ENCODE measurements at regions not wholly inside any gene's neighbourhood (a gene's known extent, or its start where the extent isn't known, plus 50 kb on each side); places are given as distances from the start of the nearest gene placed in this dataset.

DNA sequence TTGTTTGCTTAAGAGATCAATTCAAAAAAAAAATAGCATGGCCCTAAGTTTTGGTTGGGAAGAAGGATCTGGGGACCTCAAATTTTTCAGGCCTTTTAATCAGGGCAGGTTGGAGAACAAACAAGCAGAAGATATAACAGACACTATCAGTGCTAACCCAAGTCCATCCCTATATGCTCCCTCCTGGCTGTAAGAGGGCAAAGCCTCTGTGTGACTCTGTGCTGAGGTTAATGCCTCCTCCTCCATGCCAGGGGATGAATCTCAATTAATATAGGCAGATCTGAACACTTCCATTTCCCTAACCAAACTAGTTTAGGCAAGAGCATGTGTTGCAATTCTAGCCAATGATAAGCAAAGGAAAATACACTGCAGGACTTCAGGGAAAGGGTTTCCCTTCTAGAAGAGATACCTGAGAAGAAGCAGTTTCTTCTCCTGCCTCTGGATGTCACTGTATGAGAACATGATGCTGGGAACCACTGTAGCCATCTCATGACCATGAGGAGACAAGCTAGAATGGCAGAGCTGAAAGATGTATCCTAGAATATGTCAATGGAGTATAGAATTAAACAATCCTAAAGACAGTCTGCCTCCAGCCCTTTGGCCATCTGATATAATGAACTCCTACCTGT, 76.0 kb downstream of the CHD9NB start:
- Mint-ChIP-seq H3K4me1 (ENCODE audit: low read depth) (no peaks in the 10 kb centered on the region), H3K27me3 (ENCODE audit: low read depth) (no peaks in the 10 kb centered on the region), H3K9me3 (no peaks in the 10 kb centered on the region), H3K36me3 (ENCODE audit: low read depth) (no peaks in the 10 kb centered on the region), H3K4me3 (no peak overlapping the region), H3K27ac (no peak overlapping the region)
- no peak for DNase-seq (ENCODE audit: low spot score)

DNA sequence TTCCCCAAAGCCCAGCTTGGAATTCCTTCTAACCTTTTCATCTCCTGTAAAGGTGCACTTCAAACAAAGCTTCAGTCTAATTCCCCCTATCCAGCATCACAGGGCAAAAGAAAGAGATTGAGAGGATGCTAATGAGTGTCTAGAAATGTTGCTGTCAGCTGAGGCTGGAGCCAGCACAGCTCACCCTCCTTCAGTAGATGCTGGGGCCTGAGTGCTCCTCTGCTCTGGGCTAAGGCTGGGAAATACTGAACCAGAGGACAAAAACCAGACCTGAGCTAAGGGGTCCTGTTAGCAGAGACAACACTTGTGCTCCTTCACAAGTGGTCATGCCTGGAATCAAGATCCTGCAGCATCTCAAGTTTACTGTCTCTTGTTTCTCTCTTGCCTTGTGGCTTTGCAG, 85.0 kb downstream of the CHD9NB start:
- H3K27me3 Mint-ChIP-seq (ENCODE audit: low read depth) = no peaks in the 10 kb centered on the region
- no peaks in the 10 kb centered on the region for H3K9me3 Mint-ChIP-seq
- no peak for DNase-seq (ENCODE audit: low spot score)
- H3K4me1 Mint-ChIP-seq (ENCODE audit: low read depth) = no peaks in the 10 kb centered on the region
- no peak overlapping the region for H3K4me3 Mint-ChIP-seq
- H3K36me3 Mint-ChIP-seq (ENCODE audit: low read depth) = no peaks in the 10 kb centered on the region
- H3K27ac Mint-ChIP-seq = no peak overlapping the region

DNA sequence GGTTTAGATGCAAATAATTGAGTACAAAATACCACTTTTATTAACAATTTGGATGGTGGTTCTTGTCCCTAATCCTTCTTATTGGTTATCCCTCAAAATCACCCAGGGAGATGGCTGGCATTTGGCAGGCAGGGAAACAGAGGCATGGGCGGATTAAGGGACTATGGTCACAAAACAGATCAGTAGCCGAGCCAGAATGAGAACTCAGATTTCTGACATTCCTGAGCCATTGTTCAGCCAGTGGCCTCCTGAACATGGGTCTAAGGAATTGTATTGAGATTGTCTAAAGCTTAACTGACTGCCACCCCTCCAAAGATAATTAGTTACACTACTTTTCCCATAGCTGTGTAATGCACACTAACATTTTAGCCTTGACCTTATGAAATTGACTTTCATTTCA, 88.4 kb downstream of the CHD9NB start:
- Mint-ChIP-seq H3K27me3 (ENCODE audit: low read depth) (no peaks in the 10 kb centered on the region), H3K27ac (no peak overlapping the region), H3K36me3 (ENCODE audit: low read depth) (no peaks in the 10 kb centered on the region), H3K9me3 (no peaks in the 10 kb centered on the region), H3K4me1 (ENCODE audit: low read depth) (no peaks in the 10 kb centered on the region), H3K4me3 (no peak overlapping the region)
- no peak for DNase-seq (ENCODE audit: low spot score)

DNA sequence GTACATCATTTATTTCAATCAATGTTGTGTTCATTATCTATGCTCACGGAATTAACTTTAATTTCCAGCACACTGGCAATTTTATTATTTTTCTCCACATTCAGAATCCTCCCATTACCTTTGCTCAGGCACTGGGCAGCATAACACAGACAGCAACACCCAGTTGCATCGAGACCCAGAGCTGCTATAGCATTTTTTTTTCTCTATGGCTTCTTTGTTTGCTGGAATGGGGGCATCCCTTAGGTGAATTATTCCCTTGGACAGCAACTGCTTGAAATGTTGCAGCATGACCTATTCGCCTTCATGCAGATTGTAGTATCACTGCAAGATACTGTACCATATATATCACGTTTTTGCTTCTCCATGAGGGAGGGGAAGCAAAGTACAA, 88.8 kb downstream of the CHD9NB start:
- no peak overlapping the region for H3K27ac Mint-ChIP-seq
- no peaks in the 10 kb centered on the region for H3K36me3 Mint-ChIP-seq (ENCODE audit: low read depth)
- no peak overlapping the region for H3K4me3 Mint-ChIP-seq
- H3K27me3 Mint-ChIP-seq (ENCODE audit: low read depth) = no peaks in the 10 kb centered on the region
- H3K9me3 Mint-ChIP-seq = no peaks in the 10 kb centered on the region
- DNase-seq (ENCODE audit: low spot score) = no peak
- H3K4me1 Mint-ChIP-seq (ENCODE audit: low read depth) = no peaks in the 10 kb centered on the region

DNA sequence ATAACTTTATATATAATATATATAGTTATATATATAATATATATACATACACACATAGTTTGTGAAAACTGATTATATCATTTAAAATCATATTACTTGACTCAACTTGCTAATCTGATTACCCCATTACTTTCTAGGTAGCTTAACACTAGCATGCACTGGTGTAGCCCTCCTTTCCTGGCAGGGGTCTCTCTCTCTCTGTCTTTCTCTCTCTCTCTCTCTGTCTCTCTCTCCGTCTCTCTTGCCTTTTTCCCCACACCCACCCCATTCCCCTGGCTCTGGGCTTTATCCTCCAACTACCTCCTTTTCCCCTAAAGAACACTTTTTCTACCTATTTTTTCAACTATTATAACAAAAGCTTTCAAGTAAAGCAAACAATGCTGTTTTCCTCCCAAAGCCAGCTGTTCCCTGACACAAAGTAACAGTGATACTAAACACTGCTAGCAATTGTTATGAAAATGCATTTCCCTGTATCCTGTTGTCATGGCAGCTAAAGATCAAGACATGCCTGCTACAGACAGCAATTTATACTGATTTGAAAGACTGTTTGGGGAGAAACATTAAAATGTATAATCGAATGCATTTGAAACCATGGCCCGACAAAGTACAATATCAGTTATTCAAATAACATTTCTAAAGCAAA, 89.4 kb downstream of the CHD9NB start:
- Mint-ChIP-seq H3K4me1 (ENCODE audit: low read depth) (no peaks in the 10 kb centered on the region), H3K27ac (no peak overlapping the region), H3K4me3 (no peak overlapping the region), H3K36me3 (ENCODE audit: low read depth) (no peaks in the 10 kb centered on the region), H3K9me3 (no peaks in the 10 kb centered on the region), H3K27me3 (ENCODE audit: low read depth) (no peaks in the 10 kb centered on the region)
- DNase-seq (ENCODE audit: low spot score) = no peak

DNA sequence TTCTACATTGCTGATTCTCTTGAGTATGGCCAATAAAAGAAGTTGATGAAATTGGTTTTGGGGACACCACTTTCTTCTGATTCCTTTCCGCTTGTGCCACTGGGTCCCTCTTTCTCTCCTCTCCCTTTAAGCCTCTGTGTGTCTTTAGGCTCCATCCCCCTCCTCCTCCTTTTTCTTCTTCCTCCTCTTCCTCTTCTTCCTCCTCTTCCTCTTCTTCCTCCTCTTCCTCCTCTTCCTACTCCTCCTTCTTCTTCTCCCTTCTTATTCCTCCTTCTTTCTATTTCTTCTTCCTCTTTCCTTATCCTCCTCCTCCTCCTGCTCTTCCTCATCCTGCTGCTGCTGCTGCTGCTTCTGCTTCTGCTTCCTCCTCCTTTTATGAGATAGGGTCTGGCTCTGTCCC, 93.7 kb downstream of the CHD9NB start:
- Mint-ChIP-seq H3K4me3 (no peak overlapping the region), H3K9me3 (no peaks in the 10 kb centered on the region), H3K36me3 (ENCODE audit: low read depth) (no peaks in the 10 kb centered on the region), H3K4me1 (ENCODE audit: low read depth) (no peaks in the 10 kb centered on the region), H3K27ac (no peak overlapping the region), H3K27me3 (ENCODE audit: low read depth) (no peaks in the 10 kb centered on the region)
- no peak for DNase-seq (ENCODE audit: low spot score)

DNA sequence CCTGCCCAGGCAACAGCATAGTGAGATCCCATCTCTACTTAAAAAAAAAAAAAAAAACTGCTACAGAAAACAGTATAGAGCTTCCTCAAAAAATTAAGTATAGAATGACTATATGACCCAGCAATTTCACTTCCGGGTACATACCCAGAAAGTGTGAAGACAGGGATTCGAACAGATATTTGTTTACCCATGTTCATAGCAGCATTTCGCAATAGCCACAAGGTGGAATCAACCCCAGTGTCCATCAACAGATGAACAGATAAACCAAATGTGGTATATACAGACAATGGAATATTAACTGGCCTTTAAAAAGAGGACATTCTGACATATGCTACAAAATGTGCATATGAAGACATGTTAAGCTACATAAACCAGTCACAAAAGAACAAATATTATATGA, 95.5 kb downstream of the CHD9NB start:
- no peak overlapping the region for H3K27ac Mint-ChIP-seq
- H3K27me3 Mint-ChIP-seq (ENCODE audit: low read depth) = no peaks in the 10 kb centered on the region
- H3K9me3 Mint-ChIP-seq = no peaks in the 10 kb centered on the region
- DNase-seq (ENCODE audit: low spot score) = no peak
- H3K4me3 Mint-ChIP-seq = no peak overlapping the region
- no peaks in the 10 kb centered on the region for H3K36me3 Mint-ChIP-seq (ENCODE audit: low read depth)
- no peaks in the 10 kb centered on the region for H3K4me1 Mint-ChIP-seq (ENCODE audit: low read depth)

DNA sequence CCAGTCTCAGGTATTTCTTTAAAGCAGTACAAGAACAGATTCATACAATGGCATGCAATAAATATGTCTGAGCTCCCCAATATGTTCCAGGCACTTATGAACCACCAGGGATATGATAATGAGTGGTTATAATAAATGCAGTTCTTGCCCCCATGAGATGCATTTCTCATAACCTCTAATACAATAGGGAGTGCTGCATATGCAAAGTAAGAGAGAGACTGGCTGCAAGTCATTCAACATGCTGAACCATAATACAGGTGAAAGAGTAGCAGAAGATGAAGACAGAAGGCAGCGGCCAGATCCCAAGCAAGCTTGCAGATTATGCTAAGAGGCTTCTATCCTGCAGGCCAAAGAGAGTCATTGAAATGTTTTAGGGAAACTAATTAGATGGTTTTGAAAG, 96.7 kb downstream of the CHD9NB start:
- Mint-ChIP-seq H3K27me3 (ENCODE audit: low read depth) (no peaks in the 10 kb centered on the region), H3K9me3 (no peaks in the 10 kb centered on the region), H3K27ac (no peak overlapping the region), H3K36me3 (ENCODE audit: low read depth) (no peaks in the 10 kb centered on the region), H3K4me3 (no peak overlapping the region), H3K4me1 (ENCODE audit: low read depth) (no peaks in the 10 kb centered on the region)
- no peak for DNase-seq (ENCODE audit: low spot score)

DNA sequence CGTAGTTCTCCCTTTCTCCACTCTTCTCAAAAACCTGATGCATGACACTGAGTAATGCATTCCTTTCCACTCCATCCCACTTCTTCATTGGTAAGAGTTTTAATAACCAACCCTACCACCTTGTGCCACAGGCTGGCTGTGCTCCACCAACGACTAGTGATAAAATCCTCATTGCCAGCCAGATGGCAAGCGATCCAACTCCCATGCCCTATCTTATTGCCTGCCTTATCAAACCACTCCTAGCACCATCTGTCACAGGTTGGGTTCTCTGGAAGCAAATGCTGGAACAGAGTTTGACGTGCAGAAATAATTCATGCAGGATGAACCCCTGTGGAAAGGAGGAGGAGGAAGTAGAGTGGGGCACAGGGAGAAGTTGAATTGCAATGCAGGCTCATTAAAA, 99.5 kb downstream of the CHD9NB start:
- no peaks in the 10 kb centered on the region for H3K9me3 Mint-ChIP-seq
- H3K27ac Mint-ChIP-seq = no peak overlapping the region
- no peaks in the 10 kb centered on the region for H3K36me3 Mint-ChIP-seq (ENCODE audit: low read depth)
- DNase-seq (ENCODE audit: low spot score) = no peak
- H3K4me1 Mint-ChIP-seq (ENCODE audit: low read depth) = no peaks in the 10 kb centered on the region
- no peak overlapping the region for H3K4me3 Mint-ChIP-seq
- no peaks in the 10 kb centered on the region for H3K27me3 Mint-ChIP-seq (ENCODE audit: low read depth)

DNA sequence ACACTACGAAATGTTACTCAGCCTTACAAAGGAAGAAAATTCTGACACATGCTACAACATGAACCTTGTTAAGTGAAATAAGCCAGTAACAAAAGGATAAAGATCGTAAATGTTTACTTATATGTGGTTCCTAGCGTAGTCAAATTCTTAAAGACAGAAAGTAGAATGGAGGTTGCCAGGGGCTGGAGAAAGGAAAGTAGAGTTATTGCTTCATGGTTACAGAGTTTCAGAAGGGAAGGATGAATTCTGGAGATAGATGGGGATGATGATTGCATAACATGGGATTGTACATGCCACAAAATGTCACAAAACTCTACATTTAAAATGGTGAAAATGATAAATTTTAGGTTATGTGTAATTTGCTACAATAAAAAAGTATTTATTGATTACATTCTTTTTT, 103.8 kb downstream of the CHD9NB start:
- Mint-ChIP-seq H3K4me3 (no peak overlapping the region), H3K27ac (no peak overlapping the region), H3K27me3 (ENCODE audit: low read depth) (no peaks in the 10 kb centered on the region), H3K9me3 (no peaks in the 10 kb centered on the region), H3K36me3 (ENCODE audit: low read depth) (no peaks in the 10 kb centered on the region), H3K4me1 (ENCODE audit: low read depth) (no peaks in the 10 kb centered on the region)
- DNase-seq (ENCODE audit: low spot score) = no peak

DNA sequence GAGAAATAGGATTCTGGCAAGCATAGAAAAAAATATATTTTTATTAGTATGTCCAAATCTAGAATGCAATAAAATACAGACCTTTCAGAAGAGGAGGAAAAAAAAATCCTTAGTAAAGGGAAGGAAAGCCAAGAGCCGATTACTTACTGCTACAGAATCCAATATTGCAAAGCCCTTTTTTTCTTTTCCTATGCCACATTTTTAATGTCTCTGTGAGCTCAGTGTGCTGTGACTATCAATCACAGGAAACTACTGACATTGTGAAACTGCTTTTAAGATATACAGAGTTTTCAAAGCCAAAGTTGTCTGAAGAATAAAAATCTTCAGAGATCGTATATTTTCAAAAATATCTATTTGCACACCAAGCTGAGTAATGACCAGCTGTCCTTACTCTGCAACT, 120.4 kb downstream of the CHD9NB start:
- H3K27ac Mint-ChIP-seq = no peak overlapping the region
- H3K4me1 Mint-ChIP-seq (ENCODE audit: low read depth) = no peaks in the 10 kb centered on the region
- no peaks in the 10 kb centered on the region for H3K27me3 Mint-ChIP-seq (ENCODE audit: low read depth)
- no peak for DNase-seq (ENCODE audit: low spot score)
- H3K9me3 Mint-ChIP-seq = no peaks in the 10 kb centered on the region
- no peak overlapping the region for H3K4me3 Mint-ChIP-seq
- no peaks in the 10 kb centered on the region for H3K36me3 Mint-ChIP-seq (ENCODE audit: low read depth)

DNA sequence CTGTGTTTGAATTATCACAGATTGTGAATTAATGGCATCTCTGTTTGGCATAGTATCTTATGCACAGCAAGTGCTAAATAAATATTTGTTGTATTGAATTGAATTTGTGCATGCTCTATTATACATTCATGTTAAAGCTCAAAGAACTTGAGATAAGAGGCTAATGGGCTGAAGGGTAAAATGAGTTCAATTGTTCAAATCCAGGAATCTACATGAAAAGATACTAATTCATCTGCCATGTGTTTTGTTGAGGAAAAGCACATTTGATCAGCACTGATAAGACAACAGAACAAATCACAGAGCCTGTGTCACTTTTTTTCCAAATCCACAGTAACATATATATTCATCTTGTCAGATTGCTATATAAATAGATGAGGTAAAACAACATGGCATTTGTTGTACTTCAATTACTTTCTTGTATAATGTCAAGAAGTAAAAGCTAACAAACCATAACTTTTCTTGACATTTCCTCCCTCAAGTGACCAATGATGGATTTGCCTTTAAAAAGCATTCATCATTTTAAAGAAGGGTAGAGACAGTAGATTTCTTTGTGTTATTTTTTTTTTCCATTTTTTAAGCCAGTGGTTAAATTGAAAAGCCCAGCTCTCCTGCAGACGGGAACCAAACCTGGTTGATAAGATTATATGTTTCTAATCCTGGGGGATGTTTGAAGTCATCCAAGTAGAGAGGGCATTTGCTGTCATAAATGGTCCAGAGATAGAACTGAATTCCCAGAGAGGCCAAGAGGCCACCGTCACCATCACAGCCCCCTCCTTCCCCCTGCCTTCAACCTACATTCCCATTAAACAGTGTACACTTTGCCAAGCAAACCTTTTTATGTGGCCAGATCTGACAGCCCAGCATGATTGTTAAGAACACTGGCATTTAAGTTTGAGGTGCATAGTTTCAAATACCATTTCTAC, 123.0 kb downstream of the CHD9NB start:
- H3K27ac Mint-ChIP-seq = no peak overlapping the region
- no peaks in the 10 kb centered on the region for H3K4me1 Mint-ChIP-seq (ENCODE audit: low read depth)
- no peak overlapping the region for H3K4me3 Mint-ChIP-seq
- H3K27me3 Mint-ChIP-seq (ENCODE audit: low read depth) = no peaks in the 10 kb centered on the region
- H3K9me3 Mint-ChIP-seq = no peaks in the 10 kb centered on the region
- no peaks in the 10 kb centered on the region for H3K36me3 Mint-ChIP-seq (ENCODE audit: low read depth)
- DNase-seq (ENCODE audit: low spot score) = no peak

DNA sequence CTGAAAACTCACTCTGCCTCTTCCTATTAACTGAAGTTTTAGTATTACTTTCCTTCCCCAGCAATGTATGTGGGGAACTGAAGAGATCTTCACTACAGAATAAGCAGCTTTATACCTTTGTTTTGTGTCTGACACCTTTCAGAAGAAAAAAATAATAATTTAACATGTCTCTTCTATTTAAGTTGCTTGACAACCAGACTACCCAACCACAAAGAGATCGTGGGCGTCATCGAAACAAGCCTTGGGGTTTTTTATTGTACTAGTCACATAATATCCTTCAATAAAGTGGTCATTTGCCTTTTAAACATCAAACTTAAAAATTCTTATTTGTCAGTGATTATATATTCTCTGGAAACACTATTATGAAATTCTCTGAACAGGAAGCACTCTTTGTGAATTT, 123.7 kb downstream of the CHD9NB start:
- H3K27me3 Mint-ChIP-seq (ENCODE audit: low read depth) = no peaks in the 10 kb centered on the region
- H3K36me3 Mint-ChIP-seq (ENCODE audit: low read depth) = no peaks in the 10 kb centered on the region
- no peak overlapping the region for H3K4me3 Mint-ChIP-seq
- H3K9me3 Mint-ChIP-seq = no peaks in the 10 kb centered on the region
- H3K4me1 Mint-ChIP-seq (ENCODE audit: low read depth) = no peaks in the 10 kb centered on the region
- DNase-seq (ENCODE audit: low spot score) = no peak
- H3K27ac Mint-ChIP-seq = no peak overlapping the region

DNA sequence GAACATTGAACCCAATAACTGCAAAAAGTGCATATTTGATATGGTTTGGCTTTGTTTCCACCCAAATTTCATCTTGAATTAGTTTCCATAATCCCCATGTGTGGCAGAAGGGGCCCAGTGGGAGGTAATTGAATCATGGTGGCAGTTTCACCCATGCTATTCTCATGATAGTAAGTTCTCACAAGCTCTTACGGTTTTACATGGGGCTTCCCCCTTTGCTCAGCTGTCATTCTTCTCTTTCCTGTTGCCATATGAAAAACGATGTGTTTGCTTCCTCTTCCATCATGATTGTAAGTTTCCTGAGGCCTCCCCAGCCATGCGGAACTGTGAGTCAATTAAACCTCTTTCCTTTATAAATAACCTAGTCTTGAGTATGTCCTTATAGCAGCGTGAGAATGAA, 127.6 kb downstream of the CHD9NB start:
- no peaks in the 10 kb centered on the region for H3K9me3 Mint-ChIP-seq
- no peaks in the 10 kb centered on the region for H3K27me3 Mint-ChIP-seq (ENCODE audit: low read depth)
- no peak overlapping the region for H3K27ac Mint-ChIP-seq
- H3K36me3 Mint-ChIP-seq (ENCODE audit: low read depth) = no peaks in the 10 kb centered on the region
- no peaks in the 10 kb centered on the region for H3K4me1 Mint-ChIP-seq (ENCODE audit: low read depth)
- no peak for DNase-seq (ENCODE audit: low spot score)
- H3K4me3 Mint-ChIP-seq = no peak overlapping the region
